ENCODE measurements at regions not wholly inside any gene's neighbourhood (a gene's known extent, or its start where the extent isn't known, plus 50 kb on each side); places are given as distances from the start of the nearest gene placed in this dataset.
A peak's percentile ranks its signal among the peaks of the same experiment; 100 is the strongest.

GRCh38 chr6:170096191-170096802, 194.6 kb downstream of the DLL1 start:
- no peaks in the 10 kb centered on the region for H3K9me3 Mint-ChIP-seq
- H3K4me3 Mint-ChIP-seq: peak overlapping the region; percentile 69
- TF ChIP-seq, protein P1, sequence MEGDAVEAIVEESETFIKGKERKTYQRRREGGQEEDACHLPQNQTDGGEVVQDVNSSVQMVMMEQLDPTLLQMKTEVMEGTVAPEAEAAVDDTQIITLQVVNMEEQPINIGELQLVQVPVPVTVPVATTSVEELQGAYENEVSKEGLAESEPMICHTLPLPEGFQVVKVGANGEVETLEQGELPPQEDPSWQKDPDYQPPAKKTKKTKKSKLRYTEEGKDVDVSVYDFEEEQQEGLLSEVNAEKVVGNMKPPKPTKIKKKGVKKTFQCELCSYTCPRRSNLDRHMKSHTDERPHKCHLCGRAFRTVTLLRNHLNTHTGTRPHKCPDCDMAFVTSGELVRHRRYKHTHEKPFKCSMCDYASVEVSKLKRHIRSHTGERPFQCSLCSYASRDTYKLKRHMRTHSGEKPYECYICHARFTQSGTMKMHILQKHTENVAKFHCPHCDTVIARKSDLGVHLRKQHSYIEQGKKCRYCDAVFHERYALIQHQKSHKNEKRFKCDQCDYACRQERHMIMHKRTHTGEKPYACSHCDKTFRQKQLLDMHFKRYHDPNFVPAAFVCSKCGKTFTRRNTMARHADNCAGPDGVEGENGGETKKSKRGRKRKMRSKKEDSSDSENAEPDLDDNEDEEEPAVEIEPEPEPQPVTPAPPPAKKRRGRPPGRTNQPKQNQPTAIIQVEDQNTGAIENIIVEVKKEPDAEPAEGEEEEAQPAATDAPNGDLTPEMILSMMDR (conservative IDR thresholded peaks at IDR 0.05): no peak
- peaks cover 24% of the 10 kb centered on the region for H3K27me3 Mint-ChIP-seq
- peaks cover 19% of the 10 kb centered on the region for H3K4me1 Mint-ChIP-seq (ENCODE audit: unreplicated experiment)
- peak; percentile 70 for DNase-seq (ENCODE audit: extremely low spot score, unreplicated experiment)
- peaks cover 5% of the 10 kb centered on the region for H3K36me3 Mint-ChIP-seq
- H3K27ac Mint-ChIP-seq: no peak overlapping the region

DNA sequence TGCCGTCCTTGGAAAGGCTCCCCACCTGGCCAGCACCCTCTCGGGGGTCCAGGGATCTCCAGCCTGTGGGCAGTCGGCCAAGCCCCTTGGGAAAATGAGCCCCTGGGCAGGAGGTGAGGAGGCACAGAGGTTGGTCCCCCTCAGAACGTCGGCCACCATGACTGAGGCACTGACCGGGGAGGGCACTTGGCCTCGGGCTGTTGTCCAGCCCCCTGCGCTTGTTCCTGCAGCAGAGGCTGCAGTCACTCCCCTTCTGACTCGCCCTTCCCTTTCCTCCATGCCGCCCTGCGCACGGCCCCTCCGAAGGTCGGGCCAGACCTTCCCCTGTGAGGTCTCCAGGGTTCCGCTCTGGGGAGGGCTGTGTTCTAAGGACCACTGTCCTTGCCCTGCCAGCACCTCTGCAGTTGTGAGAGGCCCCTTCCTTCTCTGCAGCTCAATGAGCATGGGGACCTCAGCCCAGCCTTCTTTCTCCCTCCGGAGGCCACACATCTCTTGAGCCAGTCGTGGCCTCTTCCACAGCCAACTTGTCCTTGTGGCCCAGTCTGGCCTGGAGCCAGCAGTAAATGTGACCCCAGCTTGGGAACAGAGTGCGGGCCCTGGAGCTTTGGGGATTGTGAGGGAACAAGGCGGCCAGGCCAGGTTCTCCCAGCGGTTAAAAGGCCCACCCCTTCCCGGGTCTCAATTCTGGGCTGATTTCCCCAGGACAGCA, 195.5 kb downstream of the DLL1 start:
- Mint-ChIP-seq H3K4me1 (ENCODE audit: unreplicated experiment) (peaks cover 22% of the 10 kb centered on the region), H3K27ac (no peak overlapping the region), H3K4me3 (no peak overlapping the region), H3K36me3 (peaks cover under 1% of the 10 kb centered on the region), H3K9me3 (no peaks in the 10 kb centered on the region), H3K27me3 (peaks cover 21% of the 10 kb centered on the region)
- TF ChIP-seq, protein P1 (conservative IDR thresholded peaks at IDR 0.05): no peak
- peak; percentile 66 for DNase-seq (ENCODE audit: extremely low spot score, unreplicated experiment)

- Mint-ChIP-seq H3K9me3 (no peaks in the 10 kb centered on the region), H3K27ac (no peak overlapping the region), H3K36me3 (no peaks in the 10 kb centered on the region), H3K27me3 (peaks cover 21% of the 10 kb centered on the region), H3K4me1 (ENCODE audit: unreplicated experiment) (peaks cover 23% of the 10 kb centered on the region), H3K4me3 (no peak overlapping the region)
- no peak for DNase-seq (ENCODE audit: extremely low spot score, unreplicated experiment)
- TF ChIP-seq, protein P1 (conservative IDR thresholded peaks at IDR 0.05): no peak
Measured at GRCh38 chr6:170094686-170095272, 196.1 kb downstream of the DLL1 start.

GRCh38 chr6:170093658-170094596, 197.0 kb downstream of the DLL1 start:
- peaks cover 23% of the 10 kb centered on the region for H3K4me1 Mint-ChIP-seq (ENCODE audit: unreplicated experiment)
- H3K27ac Mint-ChIP-seq: no peak overlapping the region
- H3K4me3 Mint-ChIP-seq: no peak overlapping the region
- peak; percentile 72 for DNase-seq (ENCODE audit: extremely low spot score, unreplicated experiment)
- TF ChIP-seq, protein P1 (conservative IDR thresholded peaks at IDR 0.05): no peak
- H3K36me3 Mint-ChIP-seq: no peaks in the 10 kb centered on the region
- no peaks in the 10 kb centered on the region for H3K9me3 Mint-ChIP-seq
- H3K27me3 Mint-ChIP-seq: peaks cover 21% of the 10 kb centered on the region

DNA sequence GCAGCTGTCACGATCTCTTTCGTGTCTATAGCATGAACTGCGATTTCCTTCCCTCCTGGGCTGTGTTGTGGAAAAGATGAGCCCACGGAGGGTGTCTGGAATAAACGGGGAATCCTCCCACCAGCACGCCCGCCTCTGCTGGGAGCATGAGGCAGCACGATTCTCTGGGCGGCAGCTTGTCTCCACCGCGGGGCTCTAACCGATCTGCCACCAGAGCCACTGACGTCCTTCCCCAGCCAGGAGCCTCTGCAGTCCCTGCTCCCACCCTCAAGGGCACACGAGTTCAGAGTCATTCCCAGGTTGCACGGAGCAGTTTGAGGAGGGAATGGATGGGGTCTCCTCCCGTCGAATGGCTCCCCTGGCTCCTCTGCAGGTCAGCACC, 197.6 kb downstream of the DLL1 start:
- H3K27ac Mint-ChIP-seq: no peak overlapping the region
- no peaks in the 10 kb centered on the region for H3K9me3 Mint-ChIP-seq
- H3K4me3 Mint-ChIP-seq: no peak overlapping the region
- TF ChIP-seq, protein P1 (conservative IDR thresholded peaks at IDR 0.05): no peak
- H3K27me3 Mint-ChIP-seq: peaks cover 21% of the 10 kb centered on the region
- no peaks in the 10 kb centered on the region for H3K36me3 Mint-ChIP-seq
- H3K4me1 Mint-ChIP-seq (ENCODE audit: unreplicated experiment): peaks cover 23% of the 10 kb centered on the region
- peak; percentile 52 for DNase-seq (ENCODE audit: extremely low spot score, unreplicated experiment)

Measured in type B pancreatic cell (in vitro differentiated cells).